Mesothelial cell of epicardium (in vitro differentiated cells): ENCODE measurements at regions not wholly inside any gene's neighbourhood (a gene's known extent, or its start where the extent isn't known, plus 50 kb on each side); places are given as distances from the start of the nearest gene placed in this dataset.

Source experiments
- DNase-seq, 2 experiments: peaks; one replicate each; pipeline ENCODE4 v3.0.0; 2021; ENCODE audit warnings: low spot score in 2 of 2; ENCODE audit not compliant: unreplicated experiment in 2 of 2
- H3K27ac Mint-ChIP-seq: 2 replicates; pipeline ENCODE4 v1.8.0; 2021; ENCODE audit warnings: mixed read lengths
- H3K27me3 Mint-ChIP-seq: 2 replicates; pipeline ENCODE4 v1.8.0; 2021; ENCODE audit warnings: low read depth, mixed read lengths
- H3K36me3 Mint-ChIP-seq: 2 replicates; pipeline ENCODE4 v1.8.0; 2021; ENCODE audit warnings: mixed read lengths
- H3K4me1 Mint-ChIP-seq: 2 replicates; pipeline ENCODE4 v1.8.0; 2021; ENCODE audit warnings: mixed read lengths
- H3K4me3 Mint-ChIP-seq: 2 replicates; pipeline ENCODE4 v1.8.0; 2021; ENCODE audit warnings: mild to moderate bottlenecking, moderate library complexity, mixed read lengths
- H3K9me3 Mint-ChIP-seq: 2 replicates; pipeline ENCODE4 v1.8.0; 2021; ENCODE audit warnings: mixed read lengths
- CTCF ChIP-seq: fragments of 200-600 bp; sonication (generic); IDR thresholded peaks from one replicate; pipeline ENCODE4 v1.5.0; 2021; ENCODE audit warnings: antibody characterized with exemption; ENCODE audit not compliant: unreplicated experiment

- Mint-ChIP-seq H3K9me3 (no peaks in the 10 kb centered on the region), H3K27ac (no peak overlapping the region), H3K4me3 (no peak overlapping the region), H3K36me3 (no peaks in the 10 kb centered on the region), H3K4me1 (peaks cover 2% of the 10 kb centered on the region), H3K27me3 (no peaks in the 10 kb centered on the region)
- no peak for DNase-seq
- no peak for TF ChIP-seq CTCF
Measured at GRCh38 chr6:102126488-102126887, 733.0 kb downstream of the GRIK2 start.

- no peak overlapping the region for H3K4me3 Mint-ChIP-seq
- no peaks in the 10 kb centered on the region for H3K9me3 Mint-ChIP-seq
- no peak for TF ChIP-seq CTCF
- H3K4me1 Mint-ChIP-seq, result peaks cover 2% of the 10 kb centered on the region
- H3K27me3 Mint-ChIP-seq, result no peaks in the 10 kb centered on the region
- no peak for DNase-seq
- no peak overlapping the region for H3K27ac Mint-ChIP-seq
- H3K36me3 Mint-ChIP-seq, result no peaks in the 10 kb centered on the region
Measured at GRCh38 chr6:102127253-102127652, 733.7 kb downstream of the GRIK2 start.

DNA sequence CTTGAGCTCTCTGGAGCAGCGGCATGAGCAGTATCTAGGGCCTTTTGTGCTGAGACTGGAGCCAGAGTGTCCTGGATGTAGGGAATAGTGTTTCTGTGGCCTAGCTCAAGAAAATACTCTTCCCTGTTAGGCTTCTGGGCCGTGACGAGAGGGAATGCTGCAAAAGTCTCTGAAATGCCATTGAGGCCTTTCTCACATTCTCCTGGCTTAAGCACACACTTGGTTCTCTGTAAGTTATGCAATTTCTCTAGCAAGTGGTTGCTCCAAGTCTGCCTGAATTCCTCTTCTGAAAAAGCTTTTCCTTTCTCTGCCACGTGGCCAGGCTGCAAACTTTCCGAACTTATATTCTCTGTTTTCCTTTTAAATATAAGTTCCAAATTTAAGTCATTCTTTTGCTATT is 744.4 kb downstream of the GRIK2 start:
- no peak for TF ChIP-seq CTCF
- Mint-ChIP-seq H3K4me1 (no peaks in the 10 kb centered on the region), H3K36me3 (no peaks in the 10 kb centered on the region), H3K27me3 (no peaks in the 10 kb centered on the region), H3K9me3 (no peaks in the 10 kb centered on the region), H3K4me3 (no peak overlapping the region), H3K27ac (no peak overlapping the region)
- DNase-seq, result no peak

DNA sequence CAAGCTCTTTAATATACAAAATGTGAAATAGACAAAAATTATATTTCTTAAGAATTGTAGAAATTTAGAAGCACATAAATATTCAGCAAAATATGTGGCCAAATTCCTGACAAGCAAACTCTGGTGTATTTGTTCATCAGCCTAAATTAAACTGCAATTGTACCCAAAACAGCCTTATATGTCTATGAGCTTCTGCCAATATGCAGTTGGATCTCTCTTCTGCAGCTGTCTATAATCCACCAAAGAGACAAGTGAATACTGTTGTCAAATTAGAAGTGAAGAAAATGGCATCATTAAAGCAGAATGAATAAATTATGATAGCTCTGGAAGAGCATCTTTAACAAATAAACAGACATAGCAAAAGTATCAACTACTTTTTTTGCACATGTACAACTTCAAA is 755.7 kb downstream of the GRIK2 start:
- H3K4me1 Mint-ChIP-seq, result no peaks in the 10 kb centered on the region
- no peak for TF ChIP-seq CTCF

DNA sequence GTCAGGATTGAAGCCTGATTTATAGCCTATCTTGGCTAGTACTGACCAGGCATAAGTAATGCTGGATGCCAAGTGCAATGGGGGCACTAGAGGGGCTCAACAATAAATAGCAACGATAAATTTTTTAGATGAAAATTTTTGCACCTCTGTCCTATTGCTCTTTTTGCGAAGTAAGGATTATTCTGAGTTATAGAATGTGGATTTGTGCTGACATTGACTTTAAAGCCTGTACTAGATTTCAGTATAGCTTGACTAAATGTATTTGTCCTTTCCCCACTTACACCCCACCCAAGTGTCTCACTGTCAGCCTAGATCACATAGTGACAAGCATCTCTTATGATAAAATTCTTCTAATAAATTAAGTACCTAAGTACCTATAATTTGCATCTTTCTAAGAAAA is 757.0 kb downstream of the GRIK2 start:
- Mint-ChIP-seq H3K4me1 (no peaks in the 10 kb centered on the region), H3K36me3 (no peaks in the 10 kb centered on the region), H3K27ac (no peak overlapping the region), H3K4me3 (no peak overlapping the region), H3K9me3 (peaks cover 12% of the 10 kb centered on the region), H3K27me3 (no peaks in the 10 kb centered on the region)
- no peak for TF ChIP-seq CTCF
- no peak for DNase-seq

More for the DNA sequence above, 755.7 kb downstream of the GRIK2 start:
- Mint-ChIP-seq H3K36me3 (no peaks in the 10 kb centered on the region), H3K4me3 (no peak overlapping the region), H3K27me3 (no peaks in the 10 kb centered on the region), H3K27ac (no peak overlapping the region), H3K9me3 (peaks cover 7% of the 10 kb centered on the region)
- no peak for DNase-seq

DNA sequence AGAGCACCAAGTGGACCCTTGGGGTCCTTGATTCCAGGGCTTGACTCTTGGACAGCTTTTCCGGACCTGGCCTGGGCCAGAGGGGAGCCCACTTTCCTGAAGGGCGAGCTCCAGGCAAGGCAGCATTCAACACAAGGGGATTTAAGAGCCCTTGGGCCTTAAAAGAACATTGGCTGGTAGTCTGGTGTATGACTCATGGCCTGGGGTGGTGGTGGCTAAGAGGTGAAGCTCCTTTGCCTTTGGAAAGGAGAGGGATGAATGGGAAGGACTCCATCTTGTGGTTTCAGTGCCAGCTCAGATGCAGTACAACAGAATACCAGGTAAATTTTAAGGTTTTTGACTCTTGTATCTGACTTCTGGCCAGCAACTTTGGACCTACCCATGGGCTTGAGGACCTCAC is 760.7 kb downstream of the GRIK2 start:
- Mint-ChIP-seq H3K27me3 (no peaks in the 10 kb centered on the region), H3K4me3 (no peak overlapping the region), H3K36me3 (no peaks in the 10 kb centered on the region), H3K9me3 (peaks cover 19% of the 10 kb centered on the region), H3K27ac (no peak overlapping the region), H3K4me1 (no peaks in the 10 kb centered on the region)
- DNase-seq, result no peak
- no peak for TF ChIP-seq CTCF
